ENCODE measurements at regions not wholly inside any gene's neighbourhood (a gene's known extent, or its start where the extent isn't known, plus 50 kb on each side); places are given as distances from the start of the nearest gene placed in this dataset.

DNA sequence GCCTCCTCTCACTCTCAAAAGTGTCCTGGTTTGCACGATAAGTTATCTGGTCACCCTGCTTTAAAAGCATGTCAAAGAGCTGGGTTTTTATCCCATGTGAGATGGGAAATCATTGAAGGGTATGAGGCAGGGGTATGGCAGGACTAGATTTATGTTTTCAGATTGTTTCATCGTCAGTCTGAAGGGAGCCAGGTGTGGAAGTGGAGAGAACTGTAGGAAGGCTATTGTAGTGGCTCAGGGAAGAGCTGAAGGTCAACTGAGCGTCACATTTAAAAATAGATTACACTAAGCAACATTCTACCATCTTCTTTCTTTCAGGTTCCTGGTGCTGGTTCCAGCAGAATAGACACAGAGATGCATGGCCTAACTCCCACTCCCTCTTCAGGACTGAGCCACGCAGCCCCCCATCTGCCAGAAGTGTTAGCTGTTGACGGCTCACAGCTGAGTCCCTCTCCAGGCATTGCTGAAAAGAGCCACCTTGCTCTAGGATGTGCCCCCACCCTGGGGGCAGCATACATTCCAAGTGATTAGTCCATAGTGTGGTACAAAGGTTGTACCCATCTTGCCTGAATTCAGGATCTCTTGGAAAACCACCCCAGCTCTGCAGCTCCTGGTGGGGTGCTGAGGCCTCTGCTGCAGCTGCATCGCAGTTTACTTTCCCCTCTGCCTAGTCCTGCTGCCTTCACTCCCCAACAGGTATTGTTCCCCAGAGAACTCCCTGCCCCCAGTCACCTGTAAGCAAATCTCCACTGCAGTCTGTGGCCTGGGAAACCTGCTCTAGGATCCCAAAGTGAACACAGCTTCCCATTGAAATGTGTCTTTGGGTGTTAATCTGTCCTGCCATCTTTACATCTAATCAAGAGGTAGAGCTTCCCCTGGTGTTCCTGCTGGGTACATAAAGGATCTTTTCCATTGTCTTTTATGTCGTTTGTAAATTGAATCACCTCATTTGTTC, 79.5 kb upstream of the KLF7 start:
- TF ChIP-seq, protein P1, sequence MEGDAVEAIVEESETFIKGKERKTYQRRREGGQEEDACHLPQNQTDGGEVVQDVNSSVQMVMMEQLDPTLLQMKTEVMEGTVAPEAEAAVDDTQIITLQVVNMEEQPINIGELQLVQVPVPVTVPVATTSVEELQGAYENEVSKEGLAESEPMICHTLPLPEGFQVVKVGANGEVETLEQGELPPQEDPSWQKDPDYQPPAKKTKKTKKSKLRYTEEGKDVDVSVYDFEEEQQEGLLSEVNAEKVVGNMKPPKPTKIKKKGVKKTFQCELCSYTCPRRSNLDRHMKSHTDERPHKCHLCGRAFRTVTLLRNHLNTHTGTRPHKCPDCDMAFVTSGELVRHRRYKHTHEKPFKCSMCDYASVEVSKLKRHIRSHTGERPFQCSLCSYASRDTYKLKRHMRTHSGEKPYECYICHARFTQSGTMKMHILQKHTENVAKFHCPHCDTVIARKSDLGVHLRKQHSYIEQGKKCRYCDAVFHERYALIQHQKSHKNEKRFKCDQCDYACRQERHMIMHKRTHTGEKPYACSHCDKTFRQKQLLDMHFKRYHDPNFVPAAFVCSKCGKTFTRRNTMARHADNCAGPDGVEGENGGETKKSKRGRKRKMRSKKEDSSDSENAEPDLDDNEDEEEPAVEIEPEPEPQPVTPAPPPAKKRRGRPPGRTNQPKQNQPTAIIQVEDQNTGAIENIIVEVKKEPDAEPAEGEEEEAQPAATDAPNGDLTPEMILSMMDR (conservative IDR thresholded peaks at IDR 0.05; ENCODE audit: low read depth, low read length), result no peak
- no peak overlapping the region for H3K4me3 ChIP-seq (ENCODE audit: low read depth, low read length)
- DNase-seq (ENCODE audit: low read depth), result no peak

DNA sequence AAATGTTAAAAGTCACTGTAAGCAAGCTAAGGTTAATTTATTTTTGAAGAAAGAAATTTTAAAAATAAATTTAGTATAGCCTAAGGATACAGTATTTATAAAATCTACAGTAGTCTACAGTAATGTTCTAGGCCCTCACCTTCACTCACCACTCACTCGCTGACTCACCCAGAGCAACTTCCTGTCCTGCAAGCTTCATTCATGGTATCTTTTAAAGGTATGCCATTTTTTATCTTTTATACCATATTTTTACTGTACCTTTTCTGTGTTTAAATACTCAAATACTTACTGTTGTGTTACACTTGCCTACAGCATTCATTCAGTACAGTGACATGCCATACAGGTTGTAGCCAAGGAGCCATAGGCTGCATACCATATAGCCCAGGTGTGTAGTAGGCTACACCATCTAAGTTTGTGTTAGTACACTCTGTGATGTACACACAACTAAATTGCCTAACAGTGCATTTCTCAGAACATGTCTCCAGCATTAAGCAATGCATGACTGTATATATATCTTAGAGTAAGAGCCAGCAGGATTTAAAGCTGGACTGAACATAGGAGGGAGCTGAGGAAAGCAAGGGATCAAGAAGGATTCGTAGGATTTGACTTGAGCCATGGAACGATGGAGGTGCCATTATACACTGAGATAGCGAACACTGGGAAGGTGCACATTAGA, 83.1 kb upstream of the KLF7 start:
- TF ChIP-seq, protein P1 (conservative IDR thresholded peaks at IDR 0.05; ENCODE audit: low read depth, low read length), result no peak
- no peak overlapping the region for H3K4me3 ChIP-seq (ENCODE audit: low read depth, low read length)
- DNase-seq (ENCODE audit: low read depth), result no peak

DNA sequence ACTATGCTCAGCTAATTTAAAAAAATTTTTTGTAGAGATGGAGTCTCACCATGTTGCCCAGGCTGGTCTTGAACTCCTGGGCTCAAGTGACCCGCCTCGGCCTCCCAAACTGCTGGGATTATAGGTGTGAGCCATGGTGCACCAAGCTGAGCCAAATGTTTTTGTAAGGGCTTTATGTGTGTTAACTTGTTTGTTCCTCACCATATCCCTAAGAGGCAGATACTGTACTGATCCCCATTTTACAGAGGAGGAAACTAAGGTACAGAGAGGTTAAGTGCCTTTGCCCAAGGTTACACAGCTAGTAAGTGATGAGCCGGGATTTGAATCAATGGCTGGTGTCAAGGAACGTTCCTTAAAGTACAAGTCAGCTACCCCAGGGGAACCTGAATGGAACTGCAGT, 85.3 kb upstream of the KLF7 start:
- TF ChIP-seq, protein P1 (conservative IDR thresholded peaks at IDR 0.05; ENCODE audit: low read depth, low read length), result no peak
- no peak overlapping the region for H3K4me3 ChIP-seq (ENCODE audit: low read depth, low read length)
- DNase-seq (ENCODE audit: low read depth), result no peak

DNA sequence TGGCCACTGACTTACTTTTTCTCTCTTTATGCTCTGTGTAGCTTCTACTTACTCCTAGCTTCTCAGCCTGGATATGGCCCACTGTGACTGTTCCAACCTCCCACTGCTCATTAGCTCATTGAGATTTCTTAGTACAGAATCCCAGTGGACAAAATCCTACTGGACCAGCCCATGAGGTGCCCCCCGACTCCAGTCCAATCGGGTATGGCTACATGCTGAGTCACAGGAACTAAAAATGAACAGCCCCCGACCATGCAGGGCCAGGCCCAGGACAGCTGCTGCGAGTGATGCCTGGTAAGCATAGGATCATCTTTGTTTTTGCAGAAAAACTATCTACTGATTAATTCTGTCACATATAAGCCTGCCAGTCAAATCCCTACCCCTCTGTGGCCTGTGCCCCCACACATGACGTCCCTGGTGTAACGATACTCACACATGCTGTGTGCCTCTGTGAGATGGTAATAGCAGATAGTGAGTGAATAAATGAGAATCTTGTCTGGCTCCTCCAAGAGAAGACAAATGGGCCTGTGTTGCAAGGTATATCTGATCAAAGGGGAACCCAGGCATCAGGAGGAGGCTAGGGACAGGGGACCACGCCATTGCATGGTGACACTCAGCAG, 85.9 kb upstream of the KLF7 start:
- no peak overlapping the region for H3K4me3 ChIP-seq (ENCODE audit: low read depth, low read length)
- DNase-seq (ENCODE audit: low read depth), result no peak
- TF ChIP-seq, protein P1 (conservative IDR thresholded peaks at IDR 0.05; ENCODE audit: low read depth, low read length), result no peak

DNA sequence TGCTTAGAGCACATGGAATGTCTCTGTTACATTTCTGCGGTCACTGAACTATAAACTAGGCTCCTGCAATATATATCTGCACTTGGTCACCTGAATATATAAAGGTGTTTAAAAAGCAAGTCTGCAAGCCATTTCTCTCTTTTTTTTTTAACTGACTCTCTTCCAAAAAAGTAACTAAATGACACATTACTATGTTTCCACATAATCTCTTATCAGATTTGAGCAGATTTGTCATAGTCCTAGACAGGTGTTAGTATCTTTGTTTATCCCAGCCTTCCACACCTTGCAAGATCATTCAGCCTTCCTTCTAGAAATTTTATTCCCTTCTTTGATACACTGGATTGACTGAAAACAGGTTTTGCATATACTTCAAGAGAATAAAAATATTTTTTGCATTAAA, 86.7 kb upstream of the KLF7 start:
- no peak overlapping the region for H3K4me3 ChIP-seq (ENCODE audit: low read depth, low read length)
- DNase-seq (ENCODE audit: low read depth), result no peak
- TF ChIP-seq, protein P1 (conservative IDR thresholded peaks at IDR 0.05; ENCODE audit: low read depth, low read length), result no peak

DNA sequence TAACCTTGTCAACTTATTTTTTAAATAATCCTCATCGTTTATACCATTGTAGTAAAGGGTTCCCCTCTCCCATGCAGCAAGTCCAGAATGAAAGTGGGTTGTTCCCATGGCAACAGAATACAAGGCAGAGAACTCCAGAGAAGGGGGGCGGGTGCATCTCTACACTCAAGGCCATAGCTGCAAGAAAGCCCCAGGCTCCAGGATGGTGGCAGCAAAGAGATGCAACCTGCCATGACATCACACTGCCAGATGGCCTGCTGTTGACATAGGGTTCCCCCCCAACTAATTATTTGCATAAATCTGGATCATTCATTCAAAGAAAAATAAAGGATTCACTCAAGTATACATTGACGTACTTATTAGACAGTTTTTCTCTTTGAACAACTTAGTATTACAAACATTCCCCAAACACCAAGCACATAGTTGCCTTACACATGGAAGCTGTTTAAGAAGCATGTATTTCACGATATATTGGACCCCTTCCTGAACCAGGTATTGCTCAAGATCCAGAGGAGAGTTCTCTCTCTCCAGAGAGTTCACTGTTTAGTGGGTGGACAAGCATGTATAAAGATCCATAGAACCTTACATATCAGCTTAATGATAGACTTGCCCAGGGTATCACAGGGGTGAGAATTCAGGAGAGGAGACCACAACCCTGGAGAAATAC, 87.4 kb upstream of the KLF7 start:
- TF ChIP-seq, protein P1 (conservative IDR thresholded peaks at IDR 0.05; ENCODE audit: low read depth, low read length), result no peak
- DNase-seq (ENCODE audit: low read depth), result no peak
- no peak overlapping the region for H3K4me3 ChIP-seq (ENCODE audit: low read depth, low read length)
